H9 (cell line): ENCODE measurements at regions not wholly inside any gene's neighbourhood (a gene's known extent, or its start where the extent isn't known, plus 50 kb on each side); places are given as distances from the start of the nearest gene placed in this dataset.
"Not testable (repeated sequence)": the region's sequence is repeated elsewhere in the genome, so short reads cannot be mapped to it uniquely, and the experiment has no call there.

Source experiments
- DNase-seq: peaks from one replicate; pipeline ENCODE4 v3.0.0-alpha.2; 2017
- H2AFZ ChIP-seq: one replicate; pipeline ENCODE4 v1.6.1; 2013; ENCODE audit warnings: mild to moderate bottlenecking, low read length, control low read depth, moderate library complexity
- H2AK5ac ChIP-seq: 2 replicates; pipeline ENCODE4 v1.6.1; 2013; ENCODE audit warnings: low read length, control low read depth, mixed read lengths; ENCODE audit not compliant: insufficient read length
- H2BK120ac ChIP-seq: one replicate; pipeline ENCODE4 v1.6.1; 2013; ENCODE audit warnings: low read depth, mild to moderate bottlenecking, low read length, control low read depth, inconsistent platforms; ENCODE audit not compliant: poor library complexity, severe bottlenecking
- H2BK12ac ChIP-seq: 2 replicates; pipeline ENCODE4 v1.6.1; 2013; ENCODE audit warnings: low read length, control low read depth, mixed read lengths, low read depth; ENCODE audit not compliant: insufficient read length
- H2BK15ac ChIP-seq: 2 replicates; pipeline ENCODE4 v1.6.1; 2013; ENCODE audit warnings: low read depth, low read length, control low read depth
- H2BK20ac ChIP-seq: one replicate; pipeline ENCODE4 v1.6.1; 2013; ENCODE audit warnings: low read depth, mild to moderate bottlenecking, low read length, control low read depth, inconsistent platforms; ENCODE audit not compliant: poor library complexity, severe bottlenecking
- H2BK5ac ChIP-seq: 2 replicates; pipeline ENCODE4 v1.6.1; 2013; ENCODE audit warnings: low read length, control low read depth, mixed read lengths; ENCODE audit not compliant: insufficient read length
- H3K14ac ChIP-seq: 2 replicates; pipeline ENCODE4 v1.6.1; 2013; ENCODE audit warnings: low read length, control low read depth; ENCODE audit not compliant: insufficient read depth
- H3K18ac ChIP-seq: 2 replicates; pipeline ENCODE4 v1.6.1; 2013; ENCODE audit warnings: low read depth, mild to moderate bottlenecking, mixed read lengths, low read length, control low read depth; ENCODE audit not compliant: insufficient read length
- H3K23ac ChIP-seq: 2 replicates; pipeline ENCODE4 v1.6.1; 2013; ENCODE audit warnings: low read length, control low read depth, mixed read lengths, low read depth; ENCODE audit not compliant: insufficient read length
- H3K23me2 ChIP-seq: 2 replicates; pipeline ENCODE4 v1.6.1; 2013; ENCODE audit warnings: low read depth, mild to moderate bottlenecking, mixed read lengths, low read length, control low read depth; ENCODE audit not compliant: insufficient read length, poor library complexity, severe bottlenecking
- H3K27ac ChIP-seq: 2 replicates; pipeline ENCODE4 v1.5.1; 2013; ENCODE audit warnings: low read length, control low read depth, mixed read lengths, low read depth; ENCODE audit not compliant: insufficient read length
- H3K27me3 ChIP-seq: 2 replicates; pipeline ENCODE4 v1.6.1; 2013; ENCODE audit warnings: low read length, control low read depth, inconsistent platforms; ENCODE audit not compliant: insufficient read depth
- H3K4ac ChIP-seq: 2 replicates; pipeline ENCODE4 v1.6.1; 2013; ENCODE audit warnings: low read depth, mild to moderate bottlenecking, control low read depth, inconsistent platforms, low read length, moderate library complexity
- H3K4me1 ChIP-seq: 2 replicates; pipeline ENCODE4 v1.6.1; 2013; ENCODE audit warnings: low read length, control low read depth, inconsistent platforms; ENCODE audit not compliant: insufficient read depth
- H3K4me2 ChIP-seq: 2 replicates; pipeline ENCODE4 v1.6.1; 2013; ENCODE audit warnings: low read length, control low read depth, mixed read lengths; ENCODE audit not compliant: insufficient read length, insufficient read depth
- H3K56ac ChIP-seq: 2 replicates; pipeline ENCODE4 v1.6.1; 2013; ENCODE audit warnings: low read depth, mild to moderate bottlenecking, mixed read lengths, low read length, control low read depth; ENCODE audit not compliant: insufficient read length
- H3K79me1 ChIP-seq: 2 replicates; pipeline ENCODE4 v1.6.1; 2013; ENCODE audit warnings: low read depth, mild to moderate bottlenecking, moderate library complexity, low read length, control low read depth, inconsistent platforms; ENCODE audit not compliant: insufficient read depth, poor library complexity, severe bottlenecking
- H3K79me2 ChIP-seq: 2 replicates; pipeline ENCODE4 v1.6.1; 2013; ENCODE audit warnings: low read length, control low read depth, inconsistent platforms; ENCODE audit not compliant: insufficient read depth
- H3K9ac ChIP-seq: 2 replicates; pipeline ENCODE4 v1.6.1; 2013; ENCODE audit warnings: low read length, control low read depth, mixed read lengths; ENCODE audit not compliant: insufficient read length; ENCODE audit errors: extremely low read depth
- H3K9me3 ChIP-seq: one replicate; pipeline ENCODE4 v1.6.1; 2013; ENCODE audit warnings: low read depth, low read length, inconsistent platforms; ENCODE audit not compliant: control insufficient read depth
- H3T11ph ChIP-seq: one replicate; pipeline ENCODE4 v1.6.1; 2013; ENCODE audit warnings: mild to moderate bottlenecking, low read length, control low read depth, inconsistent platforms
- H4K20me1 ChIP-seq: one replicate; pipeline ENCODE4 v1.6.1; 2013; ENCODE audit not compliant: control insufficient read depth, insufficient read length, insufficient read depth
- H4K5ac ChIP-seq: 2 replicates; pipeline ENCODE4 v1.6.1; 2013; ENCODE audit warnings: low read depth, mild to moderate bottlenecking, mixed read lengths, low read length, control low read depth; ENCODE audit not compliant: insufficient read length
- H4K8ac ChIP-seq: replicated peaks from 2 replicates; pipeline ENCODE4 v1.6.1; 2013; ENCODE audit warnings: low read length, control low read depth, mixed read lengths, low read depth; ENCODE audit not compliant: insufficient read length
- H4K91ac ChIP-seq: 2 replicates; pipeline ENCODE4 v1.6.1; 2013; ENCODE audit warnings: low read depth, mild to moderate bottlenecking, moderate library complexity, mixed read lengths, low read length, control low read depth; ENCODE audit not compliant: insufficient read length
- H3K27ac Mint-ChIP-seq, 3 experiments: 2 replicates in 2 of 3; 3 replicates in 1 of 3; pipeline ENCODE4 v1.8.0; 2020 to 2021; ENCODE audit warnings: mixed read lengths in 3 of 3, mild to moderate bottlenecking in 1 of 3, moderate library complexity in 1 of 3
- H3K27me3 Mint-ChIP-seq: 2 replicates; pipeline ENCODE4 v1.8.0; 2021; ENCODE audit warnings: low read depth, mild to moderate bottlenecking, moderate library complexity, mixed read lengths
- H3K36me3 Mint-ChIP-seq, 3 experiments: 2 replicates in 2 of 3; 3 replicates in 1 of 3; pipeline ENCODE4 v1.8.0; 2020 to 2021; ENCODE audit warnings: low read depth in 3 of 3, mixed read lengths in 3 of 3; ENCODE audit not compliant: insufficient read depth in 1 of 3
- H3K4me1 Mint-ChIP-seq, 2 experiments: 2 replicates each; pipeline ENCODE4 v1.8.0; 2020; ENCODE audit warnings: mixed read lengths in 2 of 2
- H3K4me3 Mint-ChIP-seq, 2 experiments: 2 replicates in 1 of 2; 3 replicates in 1 of 2; pipeline ENCODE4 v1.8.0; 2020 to 2021; ENCODE audit warnings: mild to moderate bottlenecking in 2 of 2, mixed read lengths in 2 of 2, moderate library complexity in 1 of 2
- H3K9me3 Mint-ChIP-seq, 2 experiments: 2 replicates in 1 of 2; 3 replicates in 1 of 2; pipeline ENCODE4 v1.8.0; 2020; ENCODE audit warnings: mild to moderate bottlenecking in 2 of 2, mixed read lengths in 2 of 2, moderate library complexity in 1 of 2
- CTCF ChIP-seq: fragments of 200-600 bp; sonication (generic); conservative IDR thresholded peaks from 3 replicates; pipeline ENCODE4 v1.8.0; 2021; ENCODE audit warnings: antibody characterized with exemption, mild to moderate bottlenecking
- WGBS: extraction: QIAGEN DNeasy Blood & Tissue Kit; methylation state at CpG from one replicate; pipeline ENCODE4 v1.1.7; 2013; ENCODE audit warnings: missing lambda C conversion rate, low lambda C conversion rate, mixed read lengths; ENCODE audit not compliant: insufficient read length; ENCODE audit errors: extremely low coverage; 5-methylcytosine and 5-hydroxymethylcytosine counted together

- Histone ChIP-seq H3K4me2 (peak overlapping the region; percentile 12), H3K4ac (no peak overlapping the region), H3K27me3 (no peaks in the 10 kb centered on the region), H3T11ph (no peak overlapping the region), H2BK12ac (no peak overlapping the region), H3K9me3 (no peaks in the 10 kb centered on the region), H3K27ac (no peak overlapping the region), H4K8ac (no peak overlapping the region), H2AFZ (no peak overlapping the region), H3K23ac (no peak overlapping the region), H2BK15ac (no peak overlapping the region), H3K9ac (no peak overlapping the region), H2BK5ac (no peak overlapping the region), H2AK5ac (no peak overlapping the region), H4K5ac (no peak overlapping the region), H3K23me2 (no peaks in the 10 kb centered on the region), H3K14ac (no peak overlapping the region), H3K4me1 (peaks cover 6% of the 10 kb centered on the region), H2BK120ac (no peak overlapping the region), H4K20me1 (no peaks in the 10 kb centered on the region), H3K79me2 (no peaks in the 10 kb centered on the region), H4K91ac (no peak overlapping the region), H3K79me1 (no peaks in the 10 kb centered on the region), H3K18ac (no peak overlapping the region), H3K56ac (no peak overlapping the region), H2BK20ac (no peak overlapping the region)
- Mint-ChIP-seq H3K4me3 (no peak overlapping the region), H3K9me3 (peaks cover 0 to 7% of the 10 kb centered on the region in 2 experiments; a peak in 1 of 5 replicates), H3K4me1 (peaks cover 39 to 42% of the 10 kb centered on the region in 2 experiments), H3K27ac (peak overlapping the region; percentile 14 to 57 (median 56); a peak in 2 of 7 replicates), H3K27me3 (no peaks in the 10 kb centered on the region), H3K36me3 (peaks cover 0 to 6% (median 2%) of the 10 kb centered on the region in 3 experiments; a peak in 3 of 7 replicates)
- no peak for TF ChIP-seq CTCF
- no peak for DNase-seq
- WGBS: no CpG with 5 or more reads among the region's 5 CpGs
Observed at GRCh38 chr21:28282833-28283232, 709.8 kb downstream of the LTN1 start.

GRCh38 chr21:28281357-28281756, 711.3 kb downstream of the LTN1 start:
- H3K23me2 ChIP-seq, H4K20me1 ChIP-seq, H3K27me3 Mint-ChIP-seq, H3K23ac ChIP-seq, H4K91ac ChIP-seq, H3K27ac ChIP-seq, H2BK120ac ChIP-seq, DNase-seq, H3K4me2 ChIP-seq, H3K18ac ChIP-seq, H3K4me3 Mint-ChIP-seq, H3K9me3 ChIP-seq, H2AFZ ChIP-seq, H2BK12ac ChIP-seq, H4K8ac ChIP-seq, H2BK20ac ChIP-seq, H3K4me1 ChIP-seq, H3K56ac ChIP-seq, H3K27me3 ChIP-seq, H3K79me1 ChIP-seq, H3K4ac ChIP-seq, H3K14ac ChIP-seq, H2BK15ac ChIP-seq, H2BK5ac ChIP-seq, H3T11ph ChIP-seq, H2AK5ac ChIP-seq, H3K79me2 ChIP-seq, H3K9ac ChIP-seq, H4K5ac ChIP-seq: not testable (repeated sequence)
- Mint-ChIP-seq H3K9me3 (peaks cover 3 to 13% of the 10 kb centered on the region in 2 experiments), H3K4me1 (peaks cover 39 to 42% of the 10 kb centered on the region in 2 experiments), H3K36me3 (peaks cover 2 to 18% (median 4%) of the 10 kb centered on the region in 3 experiments; a peak in 5 of 7 replicates), H3K27ac (peak overlapping the region in 2 of 3 experiments; percentile 96 to 97; a peak in 4 of 7 replicates)
- WGBS: no CpG with 5 or more reads among the region's 3 CpGs
